Smooth muscle cell of the brain vasculature (primary cell): ENCODE measurements at regions not wholly inside any gene's neighbourhood (a gene's known extent, or its start where the extent isn't known, plus 50 kb on each side); places are given as distances from the start of the nearest gene placed in this dataset.

Experiments
- DNase-seq: peaks from one replicate; pipeline ENCODE4 v3.0.0-alpha.2; 2012; ENCODE audit warnings: low read depth, low spot score

DNA sequence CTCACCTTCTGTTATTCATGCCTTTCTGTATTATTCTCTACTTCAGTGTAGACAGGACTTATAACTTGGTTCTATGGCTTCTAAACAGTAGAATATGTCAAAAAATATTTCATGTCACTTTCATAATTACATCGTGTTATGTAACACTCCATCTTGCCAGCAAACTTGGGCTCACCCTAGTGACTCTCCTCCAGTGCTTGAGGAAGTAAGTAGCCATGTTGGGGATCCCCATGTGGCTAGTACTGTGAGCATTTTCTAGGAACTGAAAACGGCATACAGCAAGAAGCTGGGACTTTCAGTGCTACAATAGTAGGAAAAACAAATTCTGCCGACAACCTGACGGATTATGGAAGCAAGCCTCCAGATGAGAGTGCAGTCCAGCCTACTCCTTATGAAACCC, 495.6 kb downstream of the SLITRK6 start:
- DNase-seq = no peak

DNA sequence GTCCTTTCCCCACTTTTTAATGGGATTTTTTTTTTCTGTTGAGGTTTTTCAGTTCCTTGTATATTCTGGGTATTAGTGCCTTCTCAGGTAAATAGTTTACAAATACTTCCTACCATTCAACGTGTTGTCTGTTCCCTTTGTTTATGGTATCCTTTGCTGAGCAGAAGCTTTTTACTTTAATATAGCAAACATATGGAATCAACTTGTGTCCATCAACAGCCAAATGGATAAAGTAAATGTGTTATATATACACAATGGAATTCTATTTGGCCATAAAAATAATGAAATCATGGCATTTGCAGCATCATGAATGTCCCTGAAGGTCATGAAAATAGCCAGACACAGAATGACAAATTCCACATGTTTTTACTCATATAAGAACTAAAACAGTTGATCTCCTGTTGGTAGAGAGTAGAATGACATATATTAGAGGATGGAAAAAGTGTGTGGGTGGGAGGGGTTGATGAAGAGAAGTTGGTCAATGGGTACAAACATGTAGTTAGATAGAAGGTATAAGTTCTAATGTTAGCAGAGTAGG, 500.8 kb downstream of the SLITRK6 start:
- no peak for DNase-seq

DNA sequence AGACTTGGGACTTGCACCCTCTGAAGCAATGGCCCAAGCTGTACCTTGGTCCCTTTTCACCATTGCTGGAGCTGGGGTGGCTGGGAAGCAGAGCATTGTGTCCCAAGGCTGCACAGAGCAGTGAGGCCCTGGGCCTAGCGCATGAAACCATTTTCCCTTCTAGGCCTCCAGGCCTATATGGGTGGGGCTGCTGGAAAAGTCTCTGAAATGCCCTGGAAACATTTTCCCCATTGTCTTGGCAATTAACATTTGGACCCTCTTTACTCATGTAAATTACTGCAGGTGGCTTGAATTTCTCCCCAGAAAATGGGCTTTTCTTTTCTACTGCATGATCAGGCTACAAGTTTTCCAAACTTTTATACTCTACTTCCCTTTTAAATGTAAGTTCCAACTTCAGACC, 510.5 kb downstream of the SLITRK6 start:
- DNase-seq = no peak

DNA sequence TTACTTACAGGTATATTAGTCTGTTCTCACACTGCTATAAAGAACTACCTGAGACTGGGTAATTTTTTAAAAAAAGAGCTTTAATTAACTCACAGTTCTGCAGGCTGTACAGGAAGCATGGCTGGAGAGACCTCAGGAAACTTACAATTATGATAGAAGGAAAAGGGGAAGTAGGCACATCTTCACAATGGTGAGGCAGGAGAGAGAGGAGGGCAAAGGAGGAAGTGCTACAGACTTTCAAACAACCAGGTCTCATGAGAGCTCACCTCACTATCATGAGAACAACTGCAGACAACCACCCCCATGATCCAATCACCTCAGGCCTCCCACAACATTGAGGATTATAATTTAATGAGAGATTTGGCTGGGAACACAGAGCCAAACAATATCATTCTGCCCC, 511.7 kb downstream of the SLITRK6 start:
- no peak for DNase-seq

DNA sequence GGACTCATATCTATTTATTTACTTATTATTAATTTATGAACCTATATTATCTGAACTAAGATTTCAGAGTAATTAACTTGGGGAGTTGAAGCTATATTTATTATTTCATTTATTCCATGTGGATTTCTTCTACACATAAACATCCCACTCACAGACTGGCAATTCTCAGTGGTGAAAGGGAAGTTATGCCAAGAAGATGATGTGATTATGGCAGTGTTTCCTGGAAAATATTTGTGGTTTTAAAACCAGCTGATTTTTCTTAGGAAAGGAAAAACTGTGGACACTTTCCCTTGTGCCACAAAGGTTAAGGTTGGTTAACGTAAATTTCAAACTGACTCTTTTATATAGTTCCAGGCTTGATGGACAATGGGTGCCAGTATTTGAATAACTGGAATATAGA, 513.1 kb downstream of the SLITRK6 start:
- no peak for DNase-seq

DNA sequence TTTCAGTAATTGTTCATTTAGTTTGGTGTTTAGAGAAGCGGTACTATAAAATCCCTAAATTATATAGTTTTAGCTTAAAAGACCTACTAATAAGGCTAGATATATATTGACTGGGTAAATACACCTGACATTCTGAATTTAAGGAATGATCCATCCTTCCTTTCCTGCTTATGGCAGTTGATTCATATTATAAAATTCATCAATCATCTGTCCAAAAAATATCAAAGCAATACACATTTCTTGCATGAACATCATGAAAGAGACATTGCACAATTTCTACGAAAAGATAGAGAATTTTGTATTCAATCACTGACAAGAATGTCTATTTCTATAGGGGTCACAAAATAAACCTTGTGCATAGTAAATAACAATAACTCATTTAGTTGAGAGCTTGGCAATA, 514.9 kb downstream of the SLITRK6 start:
- no peak for DNase-seq

DNA sequence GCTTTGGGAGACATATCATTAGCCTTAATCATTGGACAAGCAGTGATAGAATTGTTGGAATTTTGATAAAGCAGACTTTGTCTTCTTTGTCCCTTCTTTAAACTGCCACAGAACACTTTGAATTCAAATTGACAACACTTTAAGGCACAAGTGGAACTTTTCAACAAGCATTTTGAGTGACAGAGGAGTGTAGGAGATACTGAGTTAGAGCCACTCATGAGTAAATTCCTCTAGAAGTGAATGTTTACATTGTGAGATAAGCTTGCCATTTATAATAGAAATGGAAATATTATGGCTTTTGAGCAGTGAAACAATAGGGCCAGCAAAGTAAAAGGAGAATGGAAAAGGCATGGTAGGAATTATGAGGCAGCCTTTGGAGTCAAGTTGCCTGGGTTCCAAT, 515.8 kb downstream of the SLITRK6 start:
- no peak for DNase-seq

DNA sequence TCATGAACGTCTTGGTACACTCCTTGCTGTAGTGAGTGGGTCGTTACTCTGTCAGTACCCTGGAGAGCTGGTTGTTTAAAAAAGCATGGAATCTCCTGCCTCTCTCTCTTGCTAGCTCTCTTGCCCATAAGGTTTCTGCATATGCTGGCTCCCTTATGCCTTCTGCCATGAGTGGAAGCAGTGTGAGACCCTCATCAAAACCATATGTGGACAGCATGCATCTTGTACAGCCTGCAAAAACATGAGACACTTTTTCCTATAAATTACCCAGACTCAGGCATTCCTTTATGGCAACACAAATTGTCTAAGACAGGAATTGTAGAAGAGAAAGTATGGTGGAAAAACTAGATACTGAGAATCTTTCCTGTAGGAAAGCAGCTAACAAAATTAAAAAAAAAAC, 516.3 kb downstream of the SLITRK6 start:
- no peak for DNase-seq

DNA sequence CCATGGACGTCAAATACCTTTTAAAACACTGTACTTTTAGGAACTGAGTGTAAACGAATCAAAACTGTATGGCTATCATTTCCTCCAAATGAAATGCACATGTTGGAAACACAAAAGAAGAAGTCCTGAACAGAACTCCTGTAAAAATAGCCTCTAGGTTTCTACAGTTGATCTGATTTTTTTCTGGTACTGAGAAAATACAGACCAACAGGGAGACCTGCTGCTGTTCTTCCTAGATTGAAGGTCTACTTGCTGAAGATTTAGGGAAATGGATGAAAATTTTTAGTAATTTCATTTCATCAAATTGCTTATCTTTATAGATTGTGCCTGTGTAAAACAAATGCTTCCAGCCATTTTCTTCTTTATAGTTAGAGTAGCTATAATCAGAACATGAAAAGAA, 520.4 kb downstream of the SLITRK6 start:
- no peak for DNase-seq

DNA sequence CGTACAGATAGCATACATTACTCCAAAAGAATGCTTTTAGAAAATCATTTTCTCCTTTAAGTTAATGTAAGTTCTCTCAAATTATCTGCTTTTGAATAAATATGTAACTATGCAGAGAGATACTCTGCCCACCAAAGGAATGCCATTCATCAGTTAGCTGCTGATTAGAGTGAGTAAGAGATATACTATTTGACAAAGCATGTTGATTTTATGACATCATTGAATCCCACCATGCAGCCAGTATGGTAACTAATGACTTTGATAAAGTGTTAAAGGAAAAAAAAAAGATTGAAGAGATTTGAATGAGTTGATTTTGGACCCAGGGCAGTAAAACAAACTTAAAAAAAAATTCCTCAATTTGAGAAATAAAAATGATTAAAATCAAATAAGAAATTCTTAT, 521.5 kb downstream of the SLITRK6 start:
- DNase-seq = no peak

DNA sequence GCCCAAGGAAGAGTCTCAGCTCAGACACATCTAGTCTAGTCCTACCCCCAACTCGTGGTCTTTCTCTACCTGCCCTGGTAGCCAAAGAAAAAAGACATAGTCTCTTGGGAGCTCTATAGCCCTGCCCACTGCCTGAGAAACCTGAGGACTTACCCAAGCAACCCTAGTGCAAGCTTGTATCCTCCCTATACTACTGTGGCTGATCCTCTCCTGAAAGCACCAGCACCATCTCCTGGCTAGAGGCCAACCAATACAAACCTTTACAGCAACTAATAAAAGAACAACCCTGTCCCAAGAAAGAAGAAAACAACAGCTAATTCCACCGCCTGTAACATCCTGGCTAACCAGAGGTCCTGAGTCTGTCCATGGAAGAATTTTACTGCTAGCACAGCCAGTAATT, 532.4 kb downstream of the SLITRK6 start:
- peak; percentile 13 for DNase-seq

DNA sequence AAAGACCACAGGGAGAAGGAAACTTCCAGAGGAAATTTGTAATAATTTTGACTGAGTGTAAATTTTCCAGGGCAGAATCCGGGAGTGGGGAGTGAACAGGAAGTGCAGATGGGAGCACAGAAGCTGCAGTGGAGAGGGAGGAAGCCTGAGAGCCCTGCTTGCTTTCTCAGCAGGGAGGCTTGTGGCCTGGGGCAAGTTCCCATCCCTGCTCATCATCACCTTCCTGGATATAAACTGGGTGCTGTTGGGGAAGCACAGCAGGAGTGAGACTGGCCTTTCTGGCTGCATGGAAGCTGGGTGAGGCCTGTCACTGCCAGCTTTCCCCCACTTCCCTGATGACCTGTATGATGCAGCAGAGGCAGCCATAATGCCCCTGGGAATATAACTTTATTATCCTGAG, 532.9 kb downstream of the SLITRK6 start:
- no peak for DNase-seq

DNA sequence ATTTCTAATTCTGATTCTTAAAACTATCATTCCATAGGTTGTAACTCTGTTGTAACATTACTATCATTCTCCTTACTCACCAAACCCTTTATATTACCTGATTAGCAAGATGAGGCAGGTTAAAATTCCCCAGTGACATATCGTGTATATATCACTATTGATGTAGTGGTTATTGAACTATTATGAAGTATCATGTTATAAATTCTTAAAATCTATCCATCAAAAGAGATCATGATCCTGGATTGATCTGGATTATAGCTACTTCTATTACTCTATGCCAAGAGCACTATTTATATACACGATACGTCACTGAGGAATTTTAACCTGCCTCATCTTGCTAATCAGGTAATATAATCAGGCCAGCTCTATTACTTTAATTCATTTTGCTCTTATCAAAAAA, 533.9 kb downstream of the SLITRK6 start:
- DNase-seq = no peak

DNA sequence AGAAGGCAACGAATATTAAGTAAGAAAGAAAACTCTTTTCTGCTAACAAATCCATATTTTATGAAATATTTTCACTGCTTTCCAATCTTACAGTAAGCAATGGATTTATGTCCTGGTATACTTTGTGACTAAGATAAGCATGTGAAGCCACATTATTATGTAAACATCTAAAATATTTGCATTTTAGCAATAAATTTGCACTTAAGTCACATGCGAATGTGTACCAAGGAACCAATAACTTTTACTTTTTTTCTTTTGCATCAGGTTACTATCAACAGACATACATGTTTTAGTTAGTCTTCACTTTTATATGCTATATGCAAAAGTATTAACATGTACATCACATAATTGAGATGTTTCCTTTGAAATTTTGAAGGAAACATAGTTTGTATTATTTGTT, 536.7 kb downstream of the SLITRK6 start:
- DNase-seq = no peak

DNA sequence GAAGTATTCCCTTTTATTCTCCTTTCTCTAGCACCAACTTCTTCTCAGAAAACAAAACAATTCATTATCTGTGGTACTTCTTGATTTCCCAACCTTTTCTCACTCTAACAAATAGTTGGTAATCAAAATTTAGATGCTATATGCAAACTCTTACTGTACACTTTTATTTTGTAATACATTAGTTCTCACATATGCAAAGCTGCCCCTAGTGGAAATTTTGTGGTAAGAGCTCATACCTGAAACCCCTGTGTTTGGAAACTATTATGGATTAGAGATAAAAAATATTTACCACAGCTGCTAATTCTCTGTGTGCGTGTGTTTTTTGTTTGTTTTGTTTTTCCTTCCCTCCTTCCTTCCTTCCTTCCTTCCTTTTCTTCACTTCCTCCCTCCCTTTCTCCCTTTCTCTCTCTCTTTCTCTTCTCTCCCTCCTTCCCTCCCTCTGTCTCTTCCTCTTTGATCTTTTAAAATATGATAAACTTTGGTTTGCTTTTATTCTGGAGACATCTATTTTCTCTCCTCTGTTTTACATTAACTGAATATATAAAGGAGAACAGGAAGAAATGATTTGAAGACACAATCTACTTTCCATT, 537.4 kb downstream of the SLITRK6 start:
- DNase-seq = no peak

DNA sequence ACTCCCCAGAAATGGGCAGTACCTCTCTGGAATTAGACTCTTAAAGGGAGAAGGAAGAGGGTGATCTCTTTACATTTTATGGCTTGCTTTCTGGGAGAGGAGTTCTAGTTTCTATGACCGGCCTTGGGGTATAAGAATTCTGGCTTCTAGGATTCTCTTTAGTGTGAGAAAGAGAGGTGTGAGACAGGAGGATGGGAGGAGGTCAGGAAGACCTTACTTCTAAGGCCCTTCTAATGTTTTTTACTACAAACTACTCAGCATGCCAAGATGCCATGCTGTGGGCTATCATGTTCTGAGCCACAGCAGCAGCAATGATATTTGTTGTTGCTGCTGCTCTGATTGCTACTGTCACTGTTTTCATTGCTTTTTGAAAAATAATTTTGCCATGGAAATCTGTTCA, 538.3 kb downstream of the SLITRK6 start:
- no peak for DNase-seq

DNA sequence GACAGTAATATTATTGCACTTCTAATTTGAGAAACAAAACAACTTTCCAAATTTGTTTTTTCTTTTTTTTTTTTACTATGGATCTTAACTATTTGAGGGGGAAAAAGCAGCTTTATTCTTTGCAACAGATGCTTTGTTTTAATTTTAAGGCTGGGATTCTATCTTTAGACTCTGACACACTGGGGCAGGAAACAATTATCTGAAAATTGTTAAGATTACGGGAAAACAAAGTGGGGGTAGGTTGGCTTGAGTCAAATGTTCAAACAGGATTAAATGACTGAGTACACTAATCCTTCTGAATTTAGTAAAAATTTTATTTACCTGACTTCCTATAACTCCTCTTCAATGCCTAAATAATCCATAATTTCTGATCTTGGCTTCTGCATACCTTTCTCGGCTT, 543.2 kb downstream of the SLITRK6 start:
- DNase-seq = no peak

DNA sequence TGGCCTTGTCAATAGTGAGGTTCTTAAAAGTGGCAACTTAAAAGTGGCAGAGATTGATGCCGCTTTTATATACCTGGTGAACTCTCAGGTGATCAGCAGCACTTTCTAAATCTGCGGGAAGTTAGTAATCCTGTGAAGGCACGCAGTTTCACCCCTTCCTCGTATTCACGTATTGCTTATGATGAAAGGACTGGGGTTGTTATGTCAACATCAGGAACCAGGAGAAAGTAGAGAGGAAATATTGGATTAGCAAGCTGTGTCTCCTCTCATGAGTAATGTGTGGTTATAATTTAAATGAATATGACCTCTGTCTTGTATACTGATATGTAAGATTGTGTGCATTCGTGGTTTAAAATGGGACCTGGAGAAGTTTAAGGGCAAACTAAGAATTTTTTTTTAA, 544.6 kb downstream of the SLITRK6 start:
- no peak for DNase-seq

DNA sequence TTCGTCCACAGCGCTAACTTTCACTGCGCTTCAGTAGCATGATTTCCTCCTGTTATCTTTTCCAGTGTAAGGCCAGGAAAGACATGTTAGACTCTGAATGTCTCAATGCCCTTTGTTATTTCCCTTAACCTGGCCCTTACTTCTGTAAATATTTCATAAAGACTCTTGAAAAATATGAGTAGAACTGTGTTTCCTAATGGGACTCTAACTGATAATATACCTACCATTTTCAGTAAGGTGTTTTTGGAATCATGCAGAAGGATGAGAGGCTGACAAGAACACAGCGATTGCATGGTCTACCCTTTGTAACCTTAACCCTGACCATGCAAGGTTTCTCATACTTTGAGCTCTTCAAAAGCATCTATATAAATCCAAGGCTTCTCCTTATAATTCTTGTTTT, 550.1 kb downstream of the SLITRK6 start:
- no peak for DNase-seq

DNA sequence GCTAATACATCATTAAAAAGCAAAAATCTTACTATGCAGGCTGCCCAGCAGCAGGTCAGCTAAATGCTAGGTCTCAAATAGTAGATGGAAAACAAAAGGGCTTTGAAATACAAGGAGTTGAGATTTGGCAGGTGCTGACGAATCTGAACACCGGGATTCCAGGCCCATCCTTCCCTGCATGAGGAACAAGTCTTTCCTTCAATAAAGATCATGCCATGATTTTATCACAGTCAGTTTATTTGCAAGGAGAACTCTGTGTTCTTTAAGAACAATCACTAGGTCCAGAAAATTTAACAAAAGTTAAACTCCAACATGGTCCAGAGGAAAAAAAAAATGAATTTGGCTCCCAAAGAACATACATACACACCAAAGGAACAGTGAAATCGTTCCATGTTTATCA, 551.4 kb downstream of the SLITRK6 start:
- DNase-seq = no peak

DNA sequence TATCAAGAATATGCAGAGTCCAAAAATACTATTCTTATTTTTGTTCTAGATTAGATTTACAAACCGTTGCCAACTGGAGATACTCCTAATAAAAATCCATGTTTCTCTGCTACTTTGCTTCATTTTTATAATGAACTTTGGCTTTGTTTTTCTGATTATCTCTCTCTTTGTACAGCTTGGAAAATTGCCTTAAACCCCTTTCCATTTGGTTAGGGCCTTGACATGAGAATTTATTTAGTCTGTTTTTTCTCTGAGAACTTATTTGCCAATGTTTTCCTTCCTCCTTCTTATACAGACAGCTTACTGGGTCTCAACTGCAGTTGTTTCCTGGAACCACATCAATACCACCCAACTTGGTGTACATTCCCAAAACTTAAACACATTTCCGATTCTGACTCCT, 555.4 kb downstream of the SLITRK6 start:
- no peak for DNase-seq

DNA sequence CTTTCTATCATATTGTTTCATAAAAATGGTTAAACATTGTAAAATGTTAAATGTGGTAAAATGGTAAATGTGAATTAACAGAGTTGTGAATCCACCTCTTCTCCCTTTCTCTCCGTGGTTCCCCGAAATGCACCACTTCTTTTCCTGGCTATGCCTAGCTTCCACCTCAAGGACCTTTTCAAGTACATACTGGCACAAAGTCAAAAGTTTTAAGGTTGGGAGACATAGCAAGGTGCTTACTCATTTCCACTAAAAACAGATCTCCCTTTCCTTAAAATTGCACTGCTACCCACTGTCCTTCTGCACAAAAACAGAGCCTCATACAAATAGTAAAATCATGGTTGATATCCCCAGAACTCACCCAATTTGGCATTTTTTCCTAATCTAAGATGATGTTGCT, 558.2 kb downstream of the SLITRK6 start:
- DNase-seq = no peak

DNA sequence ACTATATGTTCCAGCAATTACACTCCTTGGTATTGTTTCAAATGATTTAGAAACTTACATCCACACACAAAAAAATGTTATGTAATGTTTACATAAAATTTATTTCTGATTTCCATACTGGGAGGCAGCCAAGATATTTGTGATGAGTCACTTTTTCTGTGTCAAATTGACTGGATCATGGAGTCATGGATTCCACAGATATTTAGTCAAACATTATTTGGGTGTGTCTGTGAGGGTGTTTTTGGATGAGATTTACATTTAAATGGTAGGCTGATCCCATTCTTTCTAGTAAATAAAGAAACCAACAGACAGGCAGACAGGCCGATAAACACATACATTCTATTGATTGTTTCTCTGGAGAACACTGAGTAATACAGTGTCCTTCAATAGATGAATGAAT, 562.8 kb downstream of the SLITRK6 start:
- DNase-seq = no peak

DNA sequence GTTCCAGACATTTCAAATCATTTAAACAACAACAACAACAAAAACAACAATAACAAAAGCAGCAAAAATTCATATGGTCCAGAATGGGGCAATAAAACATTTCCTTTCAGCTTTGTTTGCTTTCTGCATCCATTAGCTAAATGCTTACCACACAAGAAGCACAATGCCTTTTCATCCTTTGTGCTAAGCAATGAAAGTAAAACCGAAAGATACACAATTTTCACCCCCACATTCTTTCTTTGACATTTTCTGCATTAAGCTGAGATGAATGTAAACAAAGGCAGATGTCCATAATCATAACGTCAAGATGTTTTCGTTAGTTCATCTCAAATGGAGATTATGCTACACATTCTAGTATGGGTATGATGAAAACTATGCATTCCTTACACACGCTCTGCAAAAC, 568.5 kb downstream of the SLITRK6 start:
- DNase-seq = no peak
